ENCODE measurements at regions not wholly inside any gene's neighbourhood (a gene's known extent, or its start where the extent isn't known, plus 50 kb on each side); places are given as distances from the start of the nearest gene placed in this dataset.

DNA sequence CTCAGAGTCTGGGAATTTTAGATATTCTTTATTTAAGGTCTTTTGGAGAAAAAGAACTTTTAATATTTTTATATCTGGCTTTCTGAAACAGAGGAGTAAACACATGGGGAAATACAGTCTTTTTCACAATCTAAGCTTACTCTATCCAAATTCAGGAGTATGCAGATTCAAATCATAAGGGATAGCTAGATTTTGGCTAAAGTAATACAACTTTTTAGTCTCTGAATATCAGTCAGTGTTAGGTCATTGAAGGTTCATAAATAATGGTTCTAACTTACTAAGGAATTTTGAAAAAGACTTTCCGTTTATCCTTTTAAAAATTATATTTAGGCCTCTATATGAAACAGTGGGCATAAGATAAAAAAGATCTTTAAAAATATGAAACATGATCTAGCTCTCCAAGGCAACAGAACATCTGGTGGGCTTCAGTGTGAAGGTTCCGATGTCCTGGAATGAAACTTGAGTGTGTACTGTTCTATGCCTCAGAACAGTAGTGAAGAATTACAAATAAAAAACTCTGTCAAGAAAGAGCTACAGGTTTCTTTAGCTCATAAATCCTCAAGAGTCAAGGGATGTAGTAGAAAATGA lies 165.2 kb upstream of the PDGFD start:
- TF ChIP-seq, protein P1, sequence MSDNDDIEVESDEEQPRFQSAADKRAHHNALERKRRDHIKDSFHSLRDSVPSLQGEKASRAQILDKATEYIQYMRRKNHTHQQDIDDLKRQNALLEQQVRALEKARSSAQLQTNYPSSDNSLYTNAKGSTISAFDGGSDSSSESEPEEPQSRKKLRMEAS (IDR thresholded peaks at IDR 0.05; ENCODE audit: low read depth, low read length) = no peak
- TF ChIP-seq, protein P2, sequence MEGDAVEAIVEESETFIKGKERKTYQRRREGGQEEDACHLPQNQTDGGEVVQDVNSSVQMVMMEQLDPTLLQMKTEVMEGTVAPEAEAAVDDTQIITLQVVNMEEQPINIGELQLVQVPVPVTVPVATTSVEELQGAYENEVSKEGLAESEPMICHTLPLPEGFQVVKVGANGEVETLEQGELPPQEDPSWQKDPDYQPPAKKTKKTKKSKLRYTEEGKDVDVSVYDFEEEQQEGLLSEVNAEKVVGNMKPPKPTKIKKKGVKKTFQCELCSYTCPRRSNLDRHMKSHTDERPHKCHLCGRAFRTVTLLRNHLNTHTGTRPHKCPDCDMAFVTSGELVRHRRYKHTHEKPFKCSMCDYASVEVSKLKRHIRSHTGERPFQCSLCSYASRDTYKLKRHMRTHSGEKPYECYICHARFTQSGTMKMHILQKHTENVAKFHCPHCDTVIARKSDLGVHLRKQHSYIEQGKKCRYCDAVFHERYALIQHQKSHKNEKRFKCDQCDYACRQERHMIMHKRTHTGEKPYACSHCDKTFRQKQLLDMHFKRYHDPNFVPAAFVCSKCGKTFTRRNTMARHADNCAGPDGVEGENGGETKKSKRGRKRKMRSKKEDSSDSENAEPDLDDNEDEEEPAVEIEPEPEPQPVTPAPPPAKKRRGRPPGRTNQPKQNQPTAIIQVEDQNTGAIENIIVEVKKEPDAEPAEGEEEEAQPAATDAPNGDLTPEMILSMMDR (IDR thresholded peaks at IDR 0.05; ENCODE audit: low read depth, low read length) = no peak
- TF ChIP-seq MYC (IDR thresholded peaks at IDR 0.05; ENCODE audit: low read depth, low read length) (no peak), POLR2A (IDR thresholded peaks at IDR 0.05; ENCODE audit: extremely low read depth, insufficient read length) (no peak)
- H3K4me3 ChIP-seq (ENCODE audit: low read depth, low read length) = no peak overlapping the region
- DNase-seq (ENCODE audit: low read depth) = no peak

DNA sequence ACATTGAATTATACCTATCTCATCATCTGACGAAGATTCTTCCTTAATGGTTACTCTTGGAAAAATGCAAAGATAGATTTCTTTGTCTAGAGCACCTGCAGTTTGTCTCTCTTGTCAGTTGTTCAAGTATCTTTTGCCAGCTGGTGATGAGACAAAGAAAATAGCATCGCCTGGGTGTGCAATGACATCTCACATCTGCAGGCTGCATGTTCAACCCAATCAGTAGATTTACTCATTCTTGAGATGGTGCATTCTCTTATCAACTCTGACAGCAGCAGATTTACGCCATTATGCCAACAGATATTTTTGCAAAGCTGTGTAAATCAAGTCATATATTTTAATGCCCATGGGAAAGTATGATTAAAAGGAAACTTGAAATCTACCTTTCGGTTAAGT lies 164.6 kb upstream of the PDGFD start:
- no peak for DNase-seq (ENCODE audit: low read depth)
- H3K4me3 ChIP-seq (ENCODE audit: low read depth, low read length) = no peak overlapping the region
- TF ChIP-seq, protein P1 (IDR thresholded peaks at IDR 0.05; ENCODE audit: low read depth, low read length) = no peak
- TF ChIP-seq POLR2A (IDR thresholded peaks at IDR 0.05; ENCODE audit: extremely low read depth, insufficient read length) (no peak), MYC (IDR thresholded peaks at IDR 0.05; ENCODE audit: low read depth, low read length) (no peak)
- TF ChIP-seq, protein P2 (IDR thresholded peaks at IDR 0.05; ENCODE audit: low read depth, low read length) = no peak

DNA sequence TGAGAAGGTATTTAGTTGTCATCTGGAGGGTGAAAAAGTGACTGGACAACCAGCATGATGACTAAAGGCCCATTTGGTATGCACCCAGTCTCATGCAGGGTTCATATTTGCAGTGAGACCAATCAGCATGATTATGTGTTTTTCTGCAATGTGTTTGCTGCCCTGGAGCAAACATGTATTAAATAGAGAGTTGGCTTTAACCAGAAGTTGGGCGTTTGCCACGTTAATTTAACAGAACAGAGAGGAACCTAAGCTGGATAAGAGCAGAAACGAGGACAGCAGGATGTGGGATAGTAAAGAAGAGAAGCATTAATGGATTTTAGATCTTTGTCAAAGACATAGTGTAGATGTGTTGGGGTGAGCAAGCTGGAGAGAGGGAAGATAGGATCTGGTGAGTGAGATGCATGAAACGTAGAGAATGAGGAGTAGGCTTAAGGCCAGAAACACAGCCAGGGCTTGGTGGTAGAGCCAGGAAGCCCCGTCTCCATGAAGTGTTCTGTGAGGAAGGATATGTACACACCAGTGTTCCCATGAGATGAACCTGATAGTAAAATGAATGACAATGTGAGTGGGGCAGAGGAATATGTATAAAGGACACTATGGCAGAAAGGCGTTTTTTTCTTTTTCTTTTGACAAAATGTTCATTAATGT lies 164.0 kb upstream of the PDGFD start:
- TF ChIP-seq MYC (IDR thresholded peaks at IDR 0.05; ENCODE audit: low read depth, low read length) (no peak), POLR2A (IDR thresholded peaks at IDR 0.05; ENCODE audit: extremely low read depth, insufficient read length) (no peak)
- TF ChIP-seq, protein P2 (IDR thresholded peaks at IDR 0.05; ENCODE audit: low read depth, low read length) = no peak
- TF ChIP-seq, protein P1 (IDR thresholded peaks at IDR 0.05; ENCODE audit: low read depth, low read length) = no peak
- no peak for DNase-seq (ENCODE audit: low read depth)
- H3K4me3 ChIP-seq (ENCODE audit: low read depth, low read length) = no peak overlapping the region

DNA sequence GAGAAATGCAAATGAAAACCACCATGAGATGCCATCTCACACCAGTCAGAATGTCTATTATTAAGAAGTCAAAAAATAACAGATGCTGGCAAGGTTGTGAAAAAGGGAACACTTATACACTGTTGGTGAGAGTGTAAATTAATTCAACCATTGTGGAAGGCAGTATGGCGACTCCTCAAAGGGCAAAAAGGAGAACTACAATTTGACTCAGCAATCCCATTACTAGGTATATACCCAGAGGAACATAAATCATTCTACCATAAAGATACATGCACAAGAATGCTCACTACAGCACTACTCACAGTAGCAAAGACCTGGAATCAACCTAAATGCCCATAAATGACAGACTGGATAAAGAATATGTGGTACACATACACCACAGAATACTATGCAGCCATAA lies 161.1 kb upstream of the PDGFD start:
- DNase-seq (ENCODE audit: low read depth) = no peak
- no peak for TF ChIP-seq MYC (IDR thresholded peaks at IDR 0.05; ENCODE audit: low read depth, low read length)
- TF ChIP-seq POLR2A (IDR thresholded peaks at IDR 0.05; ENCODE audit: extremely low read depth, insufficient read length) = no peak
- TF ChIP-seq, protein P1 (IDR thresholded peaks at IDR 0.05; ENCODE audit: low read depth, low read length) = no peak
- TF ChIP-seq, protein P2 (IDR thresholded peaks at IDR 0.05; ENCODE audit: low read depth, low read length) = no peak
- no peak overlapping the region for H3K4me3 ChIP-seq (ENCODE audit: low read depth, low read length)

DNA sequence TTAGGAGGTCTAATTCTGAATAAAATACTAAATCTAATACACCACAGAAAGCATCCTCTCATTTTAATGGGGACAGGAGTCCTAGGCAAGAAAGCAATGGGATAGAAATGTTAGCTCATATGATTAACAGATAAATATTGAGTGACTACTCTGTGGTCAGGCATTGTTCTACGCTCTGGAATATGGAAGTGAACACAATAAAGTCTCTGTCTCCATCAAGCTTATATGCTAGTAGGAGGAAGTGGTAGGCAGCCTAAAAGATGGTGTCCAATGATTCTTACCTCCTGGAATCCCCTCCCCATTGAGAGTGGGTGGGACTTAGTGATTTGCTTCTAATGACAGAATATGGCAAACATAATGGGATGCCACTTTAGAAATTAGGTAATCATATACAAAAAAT lies 160.3 kb upstream of the PDGFD start:
- no peak overlapping the region for H3K4me3 ChIP-seq (ENCODE audit: low read depth, low read length)
- no peak for DNase-seq (ENCODE audit: low read depth)
- TF ChIP-seq, protein P1 (IDR thresholded peaks at IDR 0.05; ENCODE audit: low read depth, low read length) = no peak
- TF ChIP-seq, protein P2 (IDR thresholded peaks at IDR 0.05; ENCODE audit: low read depth, low read length) = no peak
- TF ChIP-seq POLR2A (IDR thresholded peaks at IDR 0.05; ENCODE audit: extremely low read depth, insufficient read length) = no peak
- no peak for TF ChIP-seq MYC (IDR thresholded peaks at IDR 0.05; ENCODE audit: low read depth, low read length)
